ENCODE measurements at regions not wholly inside any gene's neighbourhood (a gene's known extent, or its start where the extent isn't known, plus 50 kb on each side); places are given as distances from the start of the nearest gene placed in this dataset.

DNA sequence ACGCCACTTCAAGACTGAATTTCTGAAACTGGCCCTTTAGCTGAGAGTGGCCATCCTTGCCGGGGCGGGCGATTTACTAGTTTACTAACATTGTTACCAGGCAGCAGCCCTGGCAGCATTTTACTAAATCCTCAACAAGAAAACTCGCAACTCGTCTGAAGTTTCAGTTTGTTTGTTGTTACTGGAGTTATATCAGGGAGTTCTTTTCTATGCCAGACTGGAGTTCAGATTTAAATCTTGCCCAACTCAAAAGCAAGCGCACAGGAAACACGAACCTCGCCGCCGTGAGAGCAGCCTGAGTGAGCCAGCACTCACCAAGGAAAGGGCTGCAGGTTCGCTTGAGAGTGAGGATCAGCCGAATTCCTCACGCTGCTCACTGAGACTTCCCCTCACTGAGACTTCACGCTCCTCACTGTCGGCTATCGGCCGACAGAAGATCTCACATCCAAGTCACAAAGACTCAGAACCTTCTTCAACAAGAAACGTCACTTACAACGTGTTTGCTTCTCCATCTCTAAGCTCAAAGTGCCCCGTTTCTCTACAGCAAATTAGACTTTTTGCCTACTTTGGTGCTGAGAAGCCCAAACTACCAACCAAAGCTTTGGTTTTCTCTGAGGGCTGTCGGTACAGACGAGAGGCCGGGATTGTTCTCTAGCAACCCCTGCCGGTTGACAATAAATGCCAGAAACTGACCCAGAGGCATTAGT, 78.9 kb downstream of the OLIG3 start:
- DNase-seq (peak; percentile 77), ATAC-seq (peak; percentile 95)
- Mint-ChIP-seq H3K27ac (peak overlapping the region; percentile 58), H3K4me1 (peaks cover 12% of the 10 kb centered on the region), H3K4me3 (peak overlapping the region; percentile 65), H3K36me3 (ENCODE audit: low read depth) (no peaks in the 10 kb centered on the region), H3K27me3 (peaks cover 2% of the 10 kb centered on the region), H3K9me3 (ENCODE audit: low read depth) (no peaks in the 10 kb centered on the region)
- ChIA-PET POLR2A (interaction anchor here (0.6 kb wide), 1 partner anchor 43 kb away, joined by 5 read pairs; no protein-coding TSS in a partner anchor), CTCF (interaction anchor here (0.7 to 3.5 kb wide), 20 partner anchors 8 to 321 kb away, joined by 3 to 15 read pairs (median 3); partner anchors contain the start of gene OLIG3)
- intact Hi-C loops (cut with DNase I, micrococcal nuclease), result loop anchor here (1.0 to 10.0 kb wide), 6 partner anchors 73 to 338 kb away; no protein-coding TSS in a partner anchor

DNA sequence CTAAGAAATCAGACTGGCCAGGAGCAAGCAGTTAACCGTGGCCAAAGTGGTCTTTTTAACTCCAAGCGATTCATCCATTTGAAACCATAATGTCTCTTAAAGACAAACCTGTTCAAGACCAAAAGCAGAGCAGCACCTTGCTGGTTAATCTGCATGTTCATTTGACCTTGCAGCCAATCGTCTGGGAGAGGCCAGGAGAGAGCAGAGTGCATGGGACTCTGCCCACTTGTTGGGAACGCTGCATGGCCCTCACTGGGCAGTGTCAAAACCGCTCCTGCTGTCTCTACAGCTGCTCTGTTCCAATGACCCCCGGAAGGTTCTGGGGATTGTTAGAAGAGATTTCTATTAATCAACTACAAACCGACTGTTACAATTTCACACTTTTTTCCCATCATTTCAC, 79.6 kb downstream of the OLIG3 start:
- ATAC-seq (no peak), DNase-seq (no peak)
- Mint-ChIP-seq H3K4me1 (peaks cover 12% of the 10 kb centered on the region), H3K27me3 (peaks cover 2% of the 10 kb centered on the region), H3K4me3 (no peak overlapping the region), H3K27ac (no peak overlapping the region), H3K36me3 (ENCODE audit: low read depth) (no peaks in the 10 kb centered on the region), H3K9me3 (ENCODE audit: low read depth) (no peaks in the 10 kb centered on the region)
- POLR2A ChIA-PET, result no interaction called here
- intact Hi-C loops (cut with DNase I, micrococcal nuclease), result loop anchor here (2.0 to 10.0 kb wide), 2 partner anchors 144 to 320 kb away; no protein-coding TSS in a partner anchor
- CTCF ChIA-PET, result interaction anchor here (0.7 to 3.5 kb wide), 12 partner anchors 14 to 320 kb away, joined by 3 to 15 read pairs (median 5); partner anchors contain the start of gene OLIG3

DNA sequence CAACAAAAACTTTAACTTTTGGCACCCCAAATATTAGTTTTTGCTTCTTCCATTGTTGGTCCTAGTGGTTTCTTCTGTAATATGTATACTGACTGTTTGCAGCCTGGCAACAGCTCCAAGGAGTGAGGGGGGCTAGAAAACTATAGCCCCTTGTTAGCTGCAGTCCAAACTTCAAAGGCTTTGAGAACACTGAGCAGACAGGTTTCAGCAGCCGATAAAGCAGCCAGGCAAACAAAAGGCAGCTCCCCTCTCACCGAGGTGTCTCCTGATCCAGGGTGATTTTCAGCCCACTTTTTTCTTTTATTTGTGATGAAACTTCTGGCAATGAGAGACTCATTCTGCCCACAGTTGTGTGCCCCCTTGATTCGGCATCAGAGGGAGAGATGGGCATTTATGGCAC, 80.7 kb downstream of the OLIG3 start:
- CTCF ChIA-PET, result interaction anchor here (1.1 to 3.5 kb wide), 4 partner anchors 13 to 81 kb away, joined by 3 to 15 read pairs (median 3); no protein-coding TSS in a partner anchor
- peaks cover 5% of the 10 kb centered on the region for H3K27me3 Mint-ChIP-seq
- H3K27ac Mint-ChIP-seq, result no peak overlapping the region
- H3K4me1 Mint-ChIP-seq, result peaks cover 12% of the 10 kb centered on the region
- intact Hi-C loops (cut with DNase I, micrococcal nuclease), result loop anchor here in 1 of 2 experiments (10.0 kb wide), 1 partner anchor 319 kb away; no protein-coding TSS in a partner anchor
- ATAC-seq (no peak), DNase-seq (no peak)
- H3K9me3 Mint-ChIP-seq (ENCODE audit: low read depth), result no peaks in the 10 kb centered on the region
- POLR2A ChIA-PET, result no interaction called here
- H3K36me3 Mint-ChIP-seq (ENCODE audit: low read depth), result no peaks in the 10 kb centered on the region
- H3K4me3 Mint-ChIP-seq, result no peak overlapping the region

DNA sequence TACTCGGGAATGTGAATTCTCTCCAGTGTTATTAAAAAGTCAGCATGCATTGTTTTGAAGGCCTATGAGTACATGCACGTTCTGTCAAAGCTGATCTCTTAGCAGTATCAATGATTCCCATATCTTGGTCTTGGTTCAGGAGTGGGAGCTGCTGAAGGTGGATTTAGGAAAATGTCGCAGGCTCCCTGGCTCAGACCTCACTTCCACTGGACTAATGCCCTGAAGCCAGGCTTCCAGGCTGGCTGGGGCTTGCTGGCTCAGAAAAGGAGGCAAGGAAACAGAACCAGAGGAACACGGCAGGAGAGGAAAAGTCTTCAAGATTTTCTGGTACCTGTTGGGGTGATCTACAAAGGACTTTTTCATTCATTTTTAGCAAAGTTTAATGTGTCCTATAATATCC, 81.6 kb downstream of the OLIG3 start:
- no peaks in the 10 kb centered on the region for H3K9me3 Mint-ChIP-seq (ENCODE audit: low read depth)
- CTCF ChIA-PET, result interaction anchor here (0.7 kb wide), 1 partner anchor 164 kb away, joined by 3 read pairs; no protein-coding TSS in a partner anchor
- ATAC-seq, result no peak
- POLR2A ChIA-PET, result no interaction called here
- H3K36me3 Mint-ChIP-seq (ENCODE audit: low read depth), result no peaks in the 10 kb centered on the region
- peaks cover 18% of the 10 kb centered on the region for H3K4me1 Mint-ChIP-seq
- no peak for DNase-seq
- no peak overlapping the region for H3K27ac Mint-ChIP-seq
- intact Hi-C loops (cut with DNase I, micrococcal nuclease), result loop anchor here in 1 of 2 experiments (10.0 kb wide), 1 partner anchor 318 kb away; no protein-coding TSS in a partner anchor
- no peak overlapping the region for H3K4me3 Mint-ChIP-seq
- peaks cover 7% of the 10 kb centered on the region for H3K27me3 Mint-ChIP-seq

DNA sequence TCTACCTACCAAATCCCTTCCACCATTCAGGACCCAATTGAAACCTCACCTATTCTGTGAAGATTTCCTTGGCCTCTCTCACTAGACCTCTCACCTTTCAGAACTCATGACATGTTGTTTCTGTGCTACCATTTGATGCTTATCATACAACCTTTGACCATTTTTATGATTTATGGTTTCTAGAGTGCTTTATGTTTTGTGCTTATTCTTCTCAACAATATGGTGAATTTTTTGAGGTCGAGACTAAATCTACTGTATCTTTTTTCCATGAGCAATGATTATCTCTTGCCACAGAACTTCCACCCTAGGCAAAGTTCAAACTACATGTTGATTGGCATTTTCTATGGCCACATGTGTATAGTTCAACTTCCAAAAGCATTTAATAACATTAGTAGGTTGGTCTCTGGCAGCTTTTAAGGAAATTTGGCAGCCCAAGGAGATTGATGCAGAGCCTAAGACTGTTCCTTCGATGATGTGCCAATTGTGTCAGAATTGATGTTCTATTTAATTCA, 84.9 kb downstream of the OLIG3 start:
- Mint-ChIP-seq H3K9me3 (ENCODE audit: low read depth) (peaks cover 8% of the 10 kb centered on the region), H3K4me1 (peaks cover 7% of the 10 kb centered on the region), H3K27ac (no peak overlapping the region), H3K36me3 (ENCODE audit: low read depth) (no peaks in the 10 kb centered on the region), H3K27me3 (peaks cover 7% of the 10 kb centered on the region), H3K4me3 (no peak overlapping the region)
- DNase-seq, result no peak
- intact Hi-C loops (cut with DNase I, micrococcal nuclease), result no loop called here
- POLR2A ChIA-PET, result no interaction called here
- no peak for ATAC-seq
- CTCF ChIA-PET, result no interaction called here

DNA sequence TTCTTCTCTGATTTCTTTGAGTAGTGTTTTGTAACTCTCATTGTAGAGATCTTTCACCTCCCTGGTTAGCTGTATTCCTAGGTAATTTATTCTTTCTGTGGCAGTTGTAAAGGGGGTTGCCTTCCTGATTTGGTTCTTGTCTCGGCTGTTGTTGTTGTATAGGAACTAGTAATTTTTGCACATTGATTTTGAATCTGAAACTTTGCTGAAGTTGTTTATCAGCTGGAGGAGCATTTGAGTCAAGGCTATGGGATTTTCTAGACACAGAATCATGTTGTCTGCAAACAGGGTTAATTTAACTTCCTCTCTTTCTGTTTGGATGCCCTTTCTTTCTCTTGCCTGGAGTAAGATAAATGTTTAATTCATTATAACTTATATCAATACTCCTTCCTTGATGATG, 86.4 kb downstream of the OLIG3 start:
- DNase-seq (no peak), ATAC-seq (no peak)
- no peak overlapping the region for H3K27ac Mint-ChIP-seq
- CTCF ChIA-PET, result interaction anchor here (0.7 kb wide), 1 partner anchor 20 kb away, joined by 3 read pairs; no protein-coding TSS in a partner anchor
- H3K9me3 Mint-ChIP-seq (ENCODE audit: low read depth), result peaks cover 8% of the 10 kb centered on the region
- no peak overlapping the region for H3K4me3 Mint-ChIP-seq
- peaks cover 7% of the 10 kb centered on the region for H3K4me1 Mint-ChIP-seq
- no peaks in the 10 kb centered on the region for H3K36me3 Mint-ChIP-seq (ENCODE audit: low read depth)
- peaks cover 4% of the 10 kb centered on the region for H3K27me3 Mint-ChIP-seq
- intact Hi-C loops (cut with DNase I, micrococcal nuclease), result no loop called here
- POLR2A ChIA-PET, result no interaction called here

DNA sequence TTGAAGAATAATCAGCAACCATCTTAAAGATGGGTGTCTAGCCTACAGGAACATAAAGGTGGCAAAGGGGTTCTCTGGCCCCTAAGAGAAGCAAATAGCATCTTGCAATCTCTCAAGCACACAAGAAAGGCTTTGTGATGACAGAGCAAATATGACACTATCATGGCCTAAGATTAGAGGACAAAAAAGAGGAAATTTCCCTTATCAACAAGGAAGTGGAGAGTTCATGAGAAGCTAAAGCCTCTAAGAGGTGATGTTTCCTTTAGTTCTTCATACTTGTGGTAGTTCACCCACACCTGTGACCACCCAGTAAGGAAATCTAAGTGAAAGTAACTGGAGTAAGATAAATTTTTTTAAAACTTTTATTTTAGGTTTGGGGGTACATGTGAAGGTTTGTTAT, 88.4 kb downstream of the OLIG3 start:
- no peaks in the 10 kb centered on the region for H3K36me3 Mint-ChIP-seq (ENCODE audit: low read depth)
- peaks cover 7% of the 10 kb centered on the region for H3K4me1 Mint-ChIP-seq
- H3K27me3 Mint-ChIP-seq, result peaks cover 4% of the 10 kb centered on the region
- peaks cover 8% of the 10 kb centered on the region for H3K9me3 Mint-ChIP-seq (ENCODE audit: low read depth)
- intact Hi-C loops (cut with DNase I, micrococcal nuclease), result no loop called here
- CTCF ChIA-PET, result interaction anchor here (0.9 kb wide), 1 partner anchor 11 kb away, joined by 3 read pairs; no protein-coding TSS in a partner anchor
- POLR2A ChIA-PET, result no interaction called here
- H3K27ac Mint-ChIP-seq, result no peak overlapping the region
- ATAC-seq, result no peak
- no peak overlapping the region for H3K4me3 Mint-ChIP-seq
- DNase-seq, result no peak

DNA sequence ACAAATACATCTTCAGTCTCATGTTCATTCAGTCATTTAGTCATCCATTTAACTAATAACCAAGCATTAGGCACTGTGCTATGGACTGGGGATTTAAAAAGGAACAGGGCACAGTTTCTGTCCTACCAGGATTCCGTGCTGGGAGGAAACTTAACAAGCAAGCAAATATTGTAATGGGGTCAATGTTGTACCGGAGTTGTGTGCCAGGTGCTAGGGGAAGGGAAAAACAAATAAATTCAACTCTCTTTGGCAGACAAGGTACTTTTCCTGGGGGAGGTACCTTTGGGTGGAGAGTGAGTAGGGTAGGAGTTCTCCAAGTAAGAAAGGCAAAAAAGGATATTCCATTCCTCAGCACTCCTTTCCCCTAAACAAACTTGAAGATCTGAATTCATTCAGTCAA, 90.3 kb downstream of the OLIG3 start:
- H3K27me3 Mint-ChIP-seq, result peaks cover 2% of the 10 kb centered on the region
- intact Hi-C loops (cut with DNase I, micrococcal nuclease), result no loop called here

DNA sequence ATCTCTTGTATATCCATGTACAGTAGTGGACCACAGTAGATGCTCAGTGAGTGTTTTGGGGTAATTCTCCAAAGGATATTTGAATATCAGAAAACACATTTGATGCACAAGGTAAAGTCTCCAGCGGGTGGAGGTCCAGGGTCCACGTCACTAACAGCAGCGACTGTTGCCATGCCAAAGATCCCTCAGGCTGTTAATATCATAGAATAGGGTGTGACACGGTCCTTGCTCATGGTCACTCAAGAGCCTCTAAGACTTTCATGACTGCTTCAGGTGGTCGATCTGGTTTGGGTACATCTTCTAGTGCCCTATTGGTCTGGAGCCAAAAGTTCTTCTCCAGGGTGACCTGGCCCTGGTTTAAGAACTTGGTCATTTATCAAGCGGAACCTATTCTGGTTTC, 90.8 kb downstream of the OLIG3 start:
- Mint-ChIP-seq H3K27ac (no peak overlapping the region), H3K36me3 (ENCODE audit: low read depth) (no peaks in the 10 kb centered on the region), H3K27me3 (peaks cover 2% of the 10 kb centered on the region), H3K9me3 (ENCODE audit: low read depth) (peaks cover 8% of the 10 kb centered on the region), H3K4me1 (peaks cover 16% of the 10 kb centered on the region), H3K4me3 (no peak overlapping the region)
- ChIA-PET POLR2A (no interaction called here), CTCF (no interaction called here)
- ATAC-seq (no peak), DNase-seq (no peak)
- intact Hi-C loops (cut with DNase I, micrococcal nuclease), result no loop called here

More for the DNA sequence above, 90.3 kb downstream of the OLIG3 start:
- Mint-ChIP-seq H3K36me3 (ENCODE audit: low read depth) (no peaks in the 10 kb centered on the region), H3K9me3 (ENCODE audit: low read depth) (peaks cover 8% of the 10 kb centered on the region), H3K27ac (no peak overlapping the region), H3K4me1 (peaks cover 16% of the 10 kb centered on the region), H3K4me3 (no peak overlapping the region)
- ChIA-PET POLR2A (no interaction called here), CTCF (no interaction called here)
- ATAC-seq (no peak), DNase-seq (no peak)

DNA sequence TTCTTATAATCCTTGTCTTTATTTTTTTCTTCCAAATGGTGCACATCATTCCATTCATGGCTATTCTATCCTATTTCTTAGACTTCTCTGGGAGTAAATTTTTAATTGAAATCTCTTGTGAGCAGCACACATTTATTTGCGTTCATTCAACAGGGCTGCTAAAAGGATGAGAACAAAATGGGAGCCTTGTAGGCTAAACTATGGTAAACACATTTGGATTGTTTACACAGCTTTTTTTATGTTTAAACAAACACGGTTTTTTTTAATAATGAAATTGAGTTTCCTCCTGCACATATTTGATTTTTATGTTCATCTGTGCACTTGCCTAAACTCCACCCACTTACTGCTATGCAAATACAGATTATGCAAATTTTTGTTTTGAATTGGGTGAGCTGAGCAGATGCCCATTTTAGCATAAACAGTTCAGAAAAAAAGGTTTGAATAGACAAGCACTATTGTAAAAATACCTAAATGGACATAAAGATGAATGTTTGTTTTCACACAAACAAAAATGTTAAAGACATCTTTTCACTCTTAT, 92.0 kb downstream of the OLIG3 start:
- intact Hi-C loops (cut with DNase I, micrococcal nuclease), result no loop called here
- no peak for ATAC-seq
- ChIA-PET POLR2A (no interaction called here), CTCF (interaction anchor here (0.6 to 0.7 kb wide), 2 partner anchors 13 to 214 kb away, joined by 3 read pairs; no protein-coding TSS in a partner anchor)
- DNase-seq, result no peak
- H3K27me3 Mint-ChIP-seq, result no peaks in the 10 kb centered on the region
- H3K27ac Mint-ChIP-seq, result no peak overlapping the region
- H3K9me3 Mint-ChIP-seq (ENCODE audit: low read depth), result peaks cover 6% of the 10 kb centered on the region
- H3K4me3 Mint-ChIP-seq, result no peak overlapping the region
- no peaks in the 10 kb centered on the region for H3K36me3 Mint-ChIP-seq (ENCODE audit: low read depth)
- peaks cover 10% of the 10 kb centered on the region for H3K4me1 Mint-ChIP-seq

DNA sequence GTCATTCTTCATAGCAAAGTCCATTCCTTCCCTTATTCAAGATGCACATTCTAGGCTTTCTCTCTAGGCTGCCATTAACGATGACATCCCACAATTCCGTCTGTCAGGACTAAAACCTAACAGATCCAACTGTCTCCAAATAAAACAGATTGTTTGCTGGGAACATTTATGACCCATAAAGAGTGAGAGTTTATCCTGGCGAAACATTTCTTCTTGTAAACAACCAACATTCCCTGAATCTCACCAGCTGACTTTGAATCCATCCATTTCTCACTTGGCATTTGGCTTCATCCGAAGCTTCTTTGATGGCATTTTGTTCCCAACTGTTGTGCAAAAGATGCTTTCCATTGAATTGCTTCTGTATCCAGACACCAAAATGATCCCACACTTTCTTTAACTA, 93.1 kb downstream of the OLIG3 start:
- H3K4me1 Mint-ChIP-seq, result peaks cover 10% of the 10 kb centered on the region
- no peaks in the 10 kb centered on the region for H3K36me3 Mint-ChIP-seq (ENCODE audit: low read depth)
- intact Hi-C loops (cut with DNase I, micrococcal nuclease), result no loop called here
- ChIA-PET POLR2A (no interaction called here), CTCF (interaction anchor here (1.4 to 1.6 kb wide), 2 partner anchors 9 to 13 kb away, joined by 3 to 4 read pairs; no protein-coding TSS in a partner anchor)
- no peak overlapping the region for H3K4me3 Mint-ChIP-seq
- no peaks in the 10 kb centered on the region for H3K27me3 Mint-ChIP-seq
- DNase-seq, result no peak
- no peak overlapping the region for H3K27ac Mint-ChIP-seq
- no peak for ATAC-seq
- no peaks in the 10 kb centered on the region for H3K9me3 Mint-ChIP-seq (ENCODE audit: low read depth)

All from activated CD4-positive, alpha-beta T cell treated with anti-CD3 and anti-CD28 coated beads for 36 hours (primary cell).